Stomach (tissue), 4 donors: ENCODE measurements at regions not wholly inside any gene's neighbourhood (a gene's known extent, or its start where the extent isn't known, plus 50 kb on each side); places are given as distances from the start of the nearest gene placed in this dataset.

ENCODE experiments used
- POLR2AphosphoS5 ChIP-seq, 3 donors: sonication (generic); formaldehyde crosslinking; IDR thresholded peaks; one replicate each; pipeline ENCODE4 v1.6.1; 2016; ENCODE audit warnings: antibody characterized with exemption in 3 of 3
- TF ChIP-seq, protein P1 (sequence below), 7 experiments: fragments of 450-650 bp in 4 of 7; fragments of 200-600 bp in 3 of 7; sonication (generic) in 3 of 7; IDR thresholded peaks; one replicate each; pipeline ENCODE4 v1.5.1; 2016 to 2019; ENCODE audit warnings: antibody characterized with exemption in 7 of 7, control low read depth in 2 of 7, mild to moderate bottlenecking in 1 of 7

DNA sequence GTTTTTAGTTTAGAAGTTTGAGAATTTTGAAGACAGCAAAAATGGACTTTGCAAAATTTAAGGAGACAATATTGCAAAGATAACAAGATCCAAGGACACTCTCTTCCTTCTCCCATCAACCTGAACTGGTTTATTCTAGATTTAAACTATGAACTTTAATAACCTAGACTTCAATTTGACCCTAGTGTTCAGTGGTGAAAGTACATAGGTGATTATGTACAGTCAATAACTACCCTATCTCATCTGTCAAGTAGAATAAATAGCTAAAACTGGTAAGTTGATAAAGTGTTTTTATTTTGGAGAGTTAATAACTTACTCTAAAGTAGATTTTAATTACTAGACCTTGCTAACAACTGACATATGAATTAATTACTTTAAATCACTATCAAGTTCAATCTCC is 52.9 kb upstream of the NFE2L2 start:
- no peak for TF ChIP-seq POLR2AphosphoS5 (IDR thresholded peaks at IDR 0.05)
- TF ChIP-seq, protein P1, sequence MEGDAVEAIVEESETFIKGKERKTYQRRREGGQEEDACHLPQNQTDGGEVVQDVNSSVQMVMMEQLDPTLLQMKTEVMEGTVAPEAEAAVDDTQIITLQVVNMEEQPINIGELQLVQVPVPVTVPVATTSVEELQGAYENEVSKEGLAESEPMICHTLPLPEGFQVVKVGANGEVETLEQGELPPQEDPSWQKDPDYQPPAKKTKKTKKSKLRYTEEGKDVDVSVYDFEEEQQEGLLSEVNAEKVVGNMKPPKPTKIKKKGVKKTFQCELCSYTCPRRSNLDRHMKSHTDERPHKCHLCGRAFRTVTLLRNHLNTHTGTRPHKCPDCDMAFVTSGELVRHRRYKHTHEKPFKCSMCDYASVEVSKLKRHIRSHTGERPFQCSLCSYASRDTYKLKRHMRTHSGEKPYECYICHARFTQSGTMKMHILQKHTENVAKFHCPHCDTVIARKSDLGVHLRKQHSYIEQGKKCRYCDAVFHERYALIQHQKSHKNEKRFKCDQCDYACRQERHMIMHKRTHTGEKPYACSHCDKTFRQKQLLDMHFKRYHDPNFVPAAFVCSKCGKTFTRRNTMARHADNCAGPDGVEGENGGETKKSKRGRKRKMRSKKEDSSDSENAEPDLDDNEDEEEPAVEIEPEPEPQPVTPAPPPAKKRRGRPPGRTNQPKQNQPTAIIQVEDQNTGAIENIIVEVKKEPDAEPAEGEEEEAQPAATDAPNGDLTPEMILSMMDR (IDR thresholded peaks at IDR 0.05) = no peak
